ENCODE measurements at regions not wholly inside any gene's neighbourhood (a gene's known extent, or its start where the extent isn't known, plus 50 kb on each side); places are given as distances from the start of the nearest gene placed in this dataset.

DNA sequence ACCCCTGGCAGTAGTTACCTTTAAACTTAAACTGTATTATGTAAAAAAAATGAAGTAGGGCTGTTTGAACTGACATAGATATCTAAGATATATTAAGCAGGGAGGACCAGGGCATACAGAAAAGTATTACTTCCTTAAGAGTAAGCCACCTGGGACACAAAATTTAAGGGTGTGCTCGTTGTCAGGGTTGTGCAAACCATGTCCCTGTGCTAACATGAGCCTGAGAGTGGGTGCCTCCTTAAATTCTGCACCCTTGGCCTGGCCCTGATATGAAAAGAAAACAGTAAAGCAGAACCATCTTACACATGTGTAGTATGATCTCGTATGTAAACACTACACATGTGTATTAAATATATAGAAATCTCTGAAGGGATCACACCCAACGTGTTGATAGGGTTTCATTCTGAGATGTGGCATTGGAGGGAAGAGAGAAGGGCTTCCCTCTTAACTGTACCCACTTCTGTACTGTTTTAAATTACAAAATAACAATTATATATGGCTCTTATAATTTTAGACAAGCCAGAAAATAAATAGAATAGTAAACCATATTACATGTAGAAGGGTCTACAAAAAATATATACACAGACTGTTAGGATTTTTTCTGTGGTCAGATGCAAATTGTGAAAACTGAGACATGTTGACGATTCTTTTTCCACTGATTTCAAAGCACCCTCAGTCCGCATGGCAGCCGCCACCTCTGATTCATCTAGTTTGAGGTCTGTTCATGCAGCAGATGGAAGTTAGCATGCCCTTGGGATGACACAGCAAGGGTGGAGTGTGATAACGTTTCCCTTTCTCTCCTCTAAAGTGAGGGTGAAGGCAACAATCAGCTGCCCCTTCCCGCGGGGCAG, 400.8 kb upstream of the PROK2 start:
- no peak for DNase-seq

DNA sequence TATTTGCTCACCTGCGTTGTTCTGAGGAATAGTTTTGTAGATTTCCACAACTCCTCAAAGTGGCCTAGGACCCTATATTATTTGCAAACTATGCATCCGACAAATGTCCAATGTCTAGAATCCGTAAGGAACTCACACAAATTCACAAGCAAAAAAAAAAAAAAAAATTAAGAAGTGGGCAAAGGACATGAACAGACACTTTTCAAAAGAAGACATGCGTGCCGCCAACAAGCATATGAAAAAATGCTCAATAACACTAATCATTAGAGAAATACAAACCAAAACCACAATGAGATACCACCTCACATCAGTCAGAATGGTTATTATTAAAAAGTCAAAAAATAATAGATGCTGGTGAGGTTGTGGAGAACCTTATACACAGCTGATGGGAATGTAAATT, 398.5 kb upstream of the PROK2 start:
- DNase-seq, result no peak

DNA sequence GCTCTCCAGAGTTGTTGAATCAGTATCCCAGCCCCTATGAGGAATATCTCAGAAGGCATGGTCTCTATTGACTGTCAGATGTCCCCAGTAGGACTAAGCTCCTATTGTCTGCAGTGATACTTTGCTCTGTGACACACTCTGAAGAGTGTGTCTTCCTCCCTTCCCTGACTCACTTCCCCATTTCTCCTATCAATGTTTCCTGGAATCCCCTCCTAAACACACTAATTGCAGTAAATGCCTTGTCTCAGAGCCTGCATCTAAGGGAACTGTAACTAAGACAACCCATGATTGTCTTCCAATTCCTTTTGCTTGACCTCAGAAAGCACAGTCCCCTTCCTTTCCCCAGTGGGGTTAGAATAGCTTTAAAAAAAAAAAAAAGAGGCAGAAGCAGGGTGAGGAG, 397.3 kb upstream of the PROK2 start:
- no peak for DNase-seq

- DNase-seq, result no peak
These were observed 396.3 kb upstream of the PROK2 start for GRCh38 chr3:72181251-72181650.

DNA sequence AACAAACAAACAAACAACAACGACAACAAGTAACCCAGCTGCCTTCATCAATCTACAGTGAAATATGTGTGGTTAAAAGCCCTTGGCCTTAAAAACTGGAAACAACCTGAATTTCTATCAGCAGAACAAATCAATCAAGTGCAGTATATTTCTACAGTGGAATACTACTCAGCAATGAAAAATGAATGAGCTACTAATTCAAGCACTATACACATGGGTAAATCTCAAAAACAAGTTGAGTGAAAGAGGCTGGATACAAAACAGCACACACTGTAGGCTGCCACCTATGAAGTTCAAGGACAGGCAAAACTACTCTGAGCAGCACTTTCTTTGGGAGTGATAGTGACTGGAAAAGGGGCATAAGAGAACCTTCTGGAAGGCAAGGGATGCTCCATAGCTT, 395.5 kb upstream of the PROK2 start:
- no peak for DNase-seq

- DNase-seq, result no peak
These were observed 394.1 kb upstream of the PROK2 start for GRCh38 chr3:72179107-72179464.

DNA sequence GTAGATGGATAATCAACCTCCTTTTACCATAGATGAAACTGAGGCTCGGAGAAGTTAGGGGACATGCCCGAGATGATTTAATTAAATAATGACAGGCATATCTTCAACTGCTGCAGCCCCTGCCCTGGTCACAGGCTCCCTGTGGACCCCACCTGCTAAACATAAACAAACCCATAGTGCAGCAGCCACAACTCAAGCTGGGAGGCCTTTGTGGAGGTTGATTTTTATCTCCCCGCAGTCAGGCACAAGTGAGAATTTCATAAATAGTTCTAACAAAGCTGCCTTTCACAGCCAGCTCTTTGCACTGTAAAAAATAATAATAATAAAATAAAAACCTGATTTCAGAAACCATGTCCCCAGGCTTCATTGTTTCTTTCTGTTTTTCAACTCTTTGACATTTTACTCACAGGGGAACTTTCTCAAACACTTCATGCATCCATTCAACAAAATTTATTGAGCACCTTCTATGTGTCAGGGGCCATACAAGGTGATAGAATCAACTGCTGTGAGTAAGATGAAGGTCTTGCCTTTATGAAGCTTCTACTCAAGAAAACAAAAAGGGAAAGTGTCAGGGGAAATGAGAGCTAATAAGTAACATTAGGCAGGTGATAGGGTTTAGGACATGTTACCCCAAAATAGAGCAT, 393.6 kb upstream of the PROK2 start:
- DNase-seq, result no peak

DNA sequence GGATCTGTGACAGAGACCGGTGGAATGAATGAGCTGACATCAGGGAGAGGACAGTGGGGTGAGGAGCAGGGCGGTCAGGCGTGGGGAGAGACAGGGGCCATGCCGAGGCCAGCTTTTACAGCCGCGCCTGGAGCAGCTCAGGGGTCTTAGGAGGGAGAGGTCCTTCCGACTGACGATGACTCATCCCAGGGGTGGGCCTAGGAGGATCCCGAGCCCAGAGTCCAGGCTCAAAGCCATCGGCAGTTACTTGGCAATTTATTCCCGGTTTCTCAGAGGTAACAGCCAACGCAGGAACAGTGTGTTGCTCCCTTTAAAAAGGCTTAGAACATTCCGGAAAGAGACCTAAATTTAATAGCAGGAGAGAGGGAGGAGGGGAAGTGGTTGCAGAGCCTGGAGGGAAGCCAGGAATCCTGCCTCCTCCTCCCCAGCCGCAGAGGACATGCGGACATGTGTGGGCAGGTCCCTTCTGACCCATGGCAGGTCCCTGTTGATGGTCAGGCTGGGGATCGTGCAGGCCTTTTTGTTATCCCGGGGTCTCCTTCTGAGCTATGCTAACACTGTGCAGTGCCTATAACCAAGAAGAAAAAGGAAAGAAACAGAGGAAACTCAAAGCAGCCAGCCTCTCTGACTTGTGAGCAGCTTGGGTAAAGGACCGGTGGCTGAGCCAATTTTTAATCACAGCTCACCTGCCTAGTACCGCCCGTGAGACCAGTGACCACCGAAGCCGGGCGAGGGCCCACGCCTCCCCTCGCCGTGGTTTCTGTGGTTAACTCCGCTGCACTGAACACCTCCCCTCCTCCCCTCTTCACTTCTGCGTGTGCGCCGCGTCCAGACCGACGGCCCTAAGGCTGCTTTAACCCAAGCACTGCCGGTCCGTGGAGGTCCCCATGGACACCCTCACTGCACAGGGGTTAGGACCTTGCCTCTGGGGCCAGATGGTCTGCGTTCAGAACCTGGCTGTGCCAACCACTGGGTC, 392.4 kb upstream of the PROK2 start:
- no peak for DNase-seq

- DNase-seq, result no peak
These were observed 391.6 kb upstream of the PROK2 start for GRCh38 chr3:72176537-72177041.

GRCh38 chr3:72175296-72175858, 390.4 kb upstream of the PROK2 start:
- DNase-seq, result no peak

GRCh38 chr3:72174890-72175289, 389.9 kb upstream of the PROK2 start:
- no peak for DNase-seq

- DNase-seq, result no peak
These were observed 389.1 kb upstream of the PROK2 start for GRCh38 chr3:72174040-72174439.

DNA sequence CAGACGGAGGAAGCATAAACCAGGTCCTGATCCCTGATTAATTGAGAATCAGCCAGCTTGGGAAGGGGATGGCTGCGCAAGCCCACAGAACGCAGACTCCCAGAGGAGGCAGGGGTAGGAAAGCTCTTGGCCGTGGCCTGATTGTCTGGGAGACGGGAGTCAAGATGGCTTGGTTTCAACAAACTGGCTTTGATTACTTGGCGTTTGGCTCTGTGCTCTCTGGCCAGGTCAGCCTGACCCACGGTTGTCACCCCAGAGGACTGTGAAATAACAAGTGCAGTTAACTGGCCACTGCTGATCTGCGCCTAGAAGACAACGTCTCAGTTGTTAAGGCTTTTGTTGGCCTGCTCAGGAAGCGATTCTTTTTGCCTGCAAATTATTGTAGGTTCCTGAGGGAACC, 387.0 kb upstream of the PROK2 start:
- no peak for DNase-seq

GRCh38 chr3:72171463-72171881, 386.5 kb upstream of the PROK2 start:
- DNase-seq, result no peak

- DNase-seq, result no peak
These were observed 384.9 kb upstream of the PROK2 start for GRCh38 chr3:72169561-72170472.

GRCh38 chr3:72169120-72169519, 384.2 kb upstream of the PROK2 start:
- DNase-seq, result no peak

- DNase-seq, result no peak
These were observed 380.9 kb upstream of the PROK2 start for GRCh38 chr3:72165808-72166207.

- no peak for DNase-seq
These were observed 380.4 kb upstream of the PROK2 start for GRCh38 chr3:72165317-72165716.

- no peak for DNase-seq
These were observed 379.7 kb upstream of the PROK2 start for GRCh38 chr3:72164635-72164978.

- DNase-seq, result no peak
These were observed 379.1 kb upstream of the PROK2 start for GRCh38 chr3:72163809-72164634.

DNA sequence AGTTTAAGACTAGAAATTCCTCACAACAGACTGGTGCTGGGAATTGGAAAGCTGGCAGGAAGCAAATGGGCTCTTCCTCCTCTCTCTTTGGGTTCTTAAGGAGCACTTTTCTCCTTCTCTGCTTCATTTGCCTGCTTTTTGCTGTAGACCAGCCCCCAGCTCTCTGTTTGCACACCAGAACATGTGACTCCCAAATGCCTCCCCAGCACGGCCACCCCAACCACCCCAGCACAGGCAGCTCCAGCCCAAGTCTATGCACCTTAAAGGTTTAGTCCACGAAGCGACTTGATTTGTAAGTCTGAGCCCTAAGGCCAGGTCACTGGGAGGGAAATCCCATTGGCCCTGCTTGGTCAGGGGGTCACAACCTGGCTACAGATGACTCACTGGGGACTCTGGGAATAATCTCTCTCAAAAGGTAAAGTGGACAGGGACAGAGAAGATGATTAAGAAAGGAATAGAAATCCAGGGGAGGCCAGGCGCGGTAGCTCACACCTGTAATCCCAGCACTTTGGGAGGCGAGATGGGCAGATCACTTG, 377.8 kb upstream of the PROK2 start:
- no peak for DNase-seq

Measured in SHP77 treated with DMSO at 0.1 percent for 48 hours (cell line).